Muscle of back (tissue), 3 donors: ENCODE measurements at regions not wholly inside any gene's neighbourhood (a gene's known extent, or its start where the extent isn't known, plus 50 kb on each side); places are given as distances from the start of the nearest gene placed in this dataset.

ENCODE experiments used
- DNase-seq, 3 donors: peaks; one replicate each; pipeline versions ENCODE4 v3.0.0 to v3.0.0-alpha.2; 2013

DNA sequence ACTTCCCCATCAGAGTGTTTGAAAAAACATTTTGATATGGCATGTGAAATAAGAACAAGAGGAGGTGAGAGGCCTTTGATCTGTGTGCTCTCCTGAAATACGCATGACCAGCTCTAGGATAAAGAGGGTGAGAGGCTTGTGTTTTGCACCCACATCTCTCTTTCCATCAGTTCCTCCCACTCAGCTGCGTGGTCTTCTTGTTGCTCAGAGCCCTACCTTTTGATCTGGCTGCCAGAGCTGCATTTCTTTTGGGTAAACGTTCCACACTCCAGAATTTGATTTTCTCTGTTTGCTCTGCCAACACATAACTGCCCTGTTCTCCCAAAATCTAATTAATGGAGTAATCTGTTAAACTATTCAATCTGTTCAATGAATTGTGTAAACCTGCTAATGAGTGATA is 72.0 kb upstream of the FN1 start:
- DNase-seq, result no peak

DNA sequence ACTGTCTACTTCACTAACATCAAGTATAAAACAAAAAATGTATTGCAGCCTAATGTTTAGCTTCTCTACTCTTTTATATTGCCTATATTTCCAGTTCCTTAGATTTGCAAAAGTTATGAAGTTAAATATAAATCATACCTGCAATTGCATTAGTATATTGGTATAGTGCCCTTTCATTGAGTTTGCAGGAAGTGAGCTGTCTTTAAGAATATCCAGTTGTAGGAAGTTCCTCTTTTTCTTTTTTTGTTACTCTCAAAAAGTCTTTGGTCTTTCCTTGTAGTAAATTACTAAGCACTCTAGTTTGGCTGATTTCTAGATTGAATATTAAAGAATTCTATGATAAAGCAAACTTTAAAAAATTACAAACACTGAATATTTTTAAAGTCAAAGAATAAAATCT is 71.3 kb upstream of the FN1 start:
- DNase-seq, result no peak

DNA sequence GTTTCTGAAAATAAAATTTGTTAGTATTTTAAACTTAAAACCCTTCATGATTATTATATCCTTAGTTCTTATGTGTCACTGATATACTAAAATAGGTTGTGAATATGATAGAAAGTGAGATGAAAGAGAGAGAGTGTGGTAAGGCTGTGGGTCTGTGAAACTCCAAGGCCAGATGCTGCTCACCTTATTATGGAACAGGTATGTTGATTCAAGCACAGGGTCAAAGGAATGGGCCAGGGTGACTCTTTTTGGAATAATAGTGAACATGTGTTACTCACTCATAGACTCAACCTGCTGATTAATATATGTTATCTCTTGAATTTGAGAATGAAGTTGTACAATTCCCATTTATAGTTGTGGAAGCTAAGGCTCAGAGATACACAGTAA is 70.7 kb upstream of the FN1 start:
- no peak for DNase-seq

DNA sequence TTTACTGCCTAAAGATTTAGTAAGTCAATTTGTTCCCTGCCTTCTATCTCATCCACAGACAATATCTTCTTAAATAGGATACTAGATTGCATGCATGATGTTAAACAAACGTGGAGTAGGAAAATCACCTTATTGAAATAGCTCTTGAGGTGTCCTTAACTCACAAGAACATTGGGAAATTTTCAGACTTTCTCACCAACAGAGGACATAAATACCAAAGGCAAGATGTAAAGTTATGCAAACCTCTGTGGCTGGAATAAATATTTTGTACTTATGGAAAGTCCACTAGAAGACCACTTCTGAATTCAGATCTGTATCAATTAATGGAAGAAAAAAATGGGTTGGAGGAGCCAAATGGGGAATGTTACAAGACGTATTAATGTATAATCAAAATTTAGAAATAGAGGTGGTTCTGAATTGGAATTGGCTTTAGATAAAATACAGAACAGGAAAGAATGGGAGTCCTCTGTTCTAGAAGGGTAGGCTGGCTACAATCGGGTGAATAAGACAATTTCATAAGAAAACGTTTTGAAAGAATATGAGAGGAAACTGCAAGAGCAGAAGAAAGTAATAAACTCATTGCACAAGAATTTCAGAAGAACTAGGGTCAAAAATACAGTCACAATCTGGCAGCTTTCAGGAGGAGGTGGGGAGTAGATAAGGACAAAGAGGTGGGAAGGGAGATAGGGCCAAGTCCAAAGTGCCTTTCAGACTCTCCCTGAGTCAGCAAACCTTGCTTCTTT is 69.3 kb upstream of the FN1 start:
- peak in 1 of 3 donors; percentile 45 for DNase-seq

DNA sequence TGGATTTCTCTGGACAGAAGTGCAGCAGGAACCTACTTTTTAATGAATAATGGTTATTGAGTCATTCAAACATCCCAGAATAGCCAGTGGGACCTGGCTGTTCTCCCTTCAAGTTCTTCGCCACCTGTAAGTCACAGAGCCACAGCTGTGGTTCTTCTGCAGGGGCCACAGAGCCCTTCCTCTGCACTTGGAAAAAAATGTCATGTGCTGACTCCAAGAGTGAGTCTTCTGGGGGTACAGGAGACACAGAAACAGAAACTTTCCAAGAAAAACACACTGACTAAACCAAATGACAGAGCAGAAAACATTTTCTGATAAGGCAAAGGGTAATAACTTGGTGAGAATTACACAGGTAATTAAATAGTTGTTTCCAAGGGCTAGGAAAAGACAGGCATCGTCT is 68.7 kb upstream of the FN1 start:
- no peak for DNase-seq

DNA sequence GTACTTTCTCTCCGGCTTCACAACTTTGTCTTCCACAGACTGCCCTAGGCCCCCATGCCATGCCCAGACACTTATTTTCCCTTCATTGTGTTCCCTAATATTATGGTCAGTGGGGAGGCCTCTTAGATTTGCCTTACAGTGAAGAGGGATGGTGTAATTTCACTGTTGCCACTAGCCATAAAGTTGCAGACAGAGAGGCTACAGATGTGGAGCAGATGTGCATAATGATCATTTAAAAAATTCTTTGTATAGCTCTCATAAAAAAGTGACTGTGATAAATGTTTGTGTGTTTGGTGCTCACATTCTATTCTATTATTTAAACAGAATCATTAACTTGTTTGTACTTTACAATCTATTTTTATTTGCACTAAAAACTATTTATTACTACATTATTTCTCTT is 67.5 kb upstream of the FN1 start:
- DNase-seq, result no peak

DNA sequence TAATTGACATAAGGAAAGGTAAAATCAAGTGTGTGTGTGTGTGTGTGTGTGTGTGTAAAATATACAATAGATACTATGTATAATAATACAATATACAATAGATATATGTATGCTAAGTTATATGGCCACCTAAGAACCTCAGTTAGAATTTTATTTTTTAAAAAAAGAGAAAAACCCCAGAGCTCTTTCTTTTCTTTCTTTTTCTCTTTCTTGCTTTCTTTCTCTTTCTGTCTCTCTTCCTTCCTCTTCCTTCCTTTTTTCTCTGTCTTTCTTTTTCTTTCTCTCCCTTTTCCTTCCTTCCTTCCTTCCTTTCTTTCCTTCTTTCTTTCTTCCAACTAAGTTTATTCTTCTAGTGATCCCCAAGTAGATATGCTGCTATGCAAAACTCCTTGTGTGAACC is 64.6 kb upstream of the FN1 start:
- DNase-seq, result no peak

DNA sequence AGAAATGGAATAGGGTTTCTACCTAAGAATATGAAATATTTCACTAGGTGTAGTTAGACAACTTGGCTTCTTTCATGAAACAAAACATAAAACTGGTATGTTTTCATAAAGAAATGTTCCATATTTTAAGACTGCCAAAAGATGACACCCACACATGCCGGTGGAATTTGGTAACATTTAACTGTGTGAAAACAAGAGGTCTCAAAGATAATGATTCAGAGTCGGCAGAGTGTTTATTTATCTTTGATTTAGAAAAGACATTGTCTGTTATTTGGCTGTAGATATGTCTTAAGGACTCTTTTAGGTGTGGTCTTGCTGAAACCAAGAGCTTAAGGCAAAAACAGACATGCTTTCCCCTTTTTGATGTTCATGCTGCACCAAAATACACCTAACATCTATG is 63.5 kb upstream of the FN1 start:
- DNase-seq, result no peak

DNA sequence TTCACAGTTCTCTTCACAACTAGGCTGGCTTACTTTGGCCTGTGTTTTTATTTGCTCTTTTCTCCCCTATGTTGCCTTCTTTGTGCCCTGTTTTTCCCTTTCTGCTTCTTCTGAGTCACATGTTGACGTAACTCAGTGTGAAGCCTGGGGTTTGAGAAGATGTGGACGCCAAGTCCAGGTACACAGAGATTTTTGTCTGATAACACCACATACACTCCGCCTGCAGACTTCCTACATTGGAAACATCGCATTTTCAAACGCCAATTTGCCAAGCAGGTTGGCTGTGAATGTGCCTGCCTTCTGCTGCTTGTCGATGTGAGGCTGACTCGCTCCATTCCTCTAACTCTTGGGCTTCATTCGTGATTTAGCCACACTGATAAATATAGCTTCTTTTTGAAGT is 62.6 kb upstream of the FN1 start:
- DNase-seq, result no peak

DNA sequence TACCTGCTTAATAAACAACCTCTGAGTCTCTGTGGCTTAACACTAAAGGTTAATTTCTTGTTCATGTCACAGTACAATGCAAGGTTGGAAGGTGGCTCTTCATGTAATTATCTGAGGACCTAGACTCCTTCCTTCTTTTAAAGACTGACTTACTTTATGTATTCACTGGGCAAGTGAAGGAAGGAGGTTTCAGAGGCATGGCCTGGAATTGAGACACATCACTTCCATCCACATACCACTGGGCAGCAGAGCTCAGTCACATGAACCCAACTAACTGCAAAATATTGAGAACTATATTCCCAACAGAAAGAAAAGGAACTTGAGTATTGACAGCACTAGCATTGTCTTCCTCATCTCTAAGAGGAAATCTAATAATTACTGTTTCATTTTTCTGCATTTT is 57.5 kb upstream of the FN1 start:
- DNase-seq, result no peak

DNA sequence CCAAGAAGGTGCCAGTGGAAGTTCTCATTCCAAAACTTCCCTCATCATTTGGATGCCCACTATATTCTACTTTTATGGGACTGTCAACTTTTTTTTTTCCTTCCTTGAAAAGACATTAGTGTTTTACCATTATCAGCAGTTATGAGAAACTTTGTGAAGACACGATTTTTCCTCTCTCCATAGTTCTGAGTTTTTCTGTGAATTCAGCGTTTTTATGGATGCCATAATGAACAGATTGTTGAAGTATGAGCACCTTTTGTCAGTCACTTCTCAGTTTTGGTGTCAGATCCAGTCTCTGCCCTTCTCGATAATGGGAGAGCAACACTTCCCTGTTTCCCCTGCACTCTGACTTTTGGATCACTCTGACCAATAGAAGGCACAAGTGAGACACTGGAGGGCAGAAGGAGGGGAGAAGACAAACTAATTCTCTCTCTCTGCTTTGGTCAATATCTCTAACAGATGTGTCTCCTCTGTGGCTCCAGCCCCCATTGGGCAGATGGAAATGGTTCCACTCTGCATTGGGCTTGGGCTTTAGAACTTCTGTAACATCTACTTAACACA is 53.5 kb upstream of the FN1 start:
- no peak for DNase-seq

DNA sequence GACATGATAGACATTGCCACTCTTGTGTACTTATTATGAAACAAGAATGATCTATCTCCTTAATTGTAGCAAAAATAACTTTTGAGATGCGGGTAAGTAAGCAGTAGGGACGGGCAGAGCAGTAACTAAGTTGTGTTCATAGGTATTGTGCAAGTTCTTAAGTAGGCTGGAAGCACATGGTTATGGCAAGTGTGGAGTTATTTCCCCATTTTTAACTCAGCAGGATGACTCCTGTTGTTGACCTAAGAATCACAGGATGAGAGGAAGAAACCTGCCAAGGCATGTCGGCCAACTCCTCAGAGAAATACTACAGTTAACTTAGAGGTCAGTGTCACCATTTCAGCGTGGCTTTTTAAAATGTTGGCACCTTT is 51.1 kb upstream of the FN1 start:
- DNase-seq, result no peak

DNA sequence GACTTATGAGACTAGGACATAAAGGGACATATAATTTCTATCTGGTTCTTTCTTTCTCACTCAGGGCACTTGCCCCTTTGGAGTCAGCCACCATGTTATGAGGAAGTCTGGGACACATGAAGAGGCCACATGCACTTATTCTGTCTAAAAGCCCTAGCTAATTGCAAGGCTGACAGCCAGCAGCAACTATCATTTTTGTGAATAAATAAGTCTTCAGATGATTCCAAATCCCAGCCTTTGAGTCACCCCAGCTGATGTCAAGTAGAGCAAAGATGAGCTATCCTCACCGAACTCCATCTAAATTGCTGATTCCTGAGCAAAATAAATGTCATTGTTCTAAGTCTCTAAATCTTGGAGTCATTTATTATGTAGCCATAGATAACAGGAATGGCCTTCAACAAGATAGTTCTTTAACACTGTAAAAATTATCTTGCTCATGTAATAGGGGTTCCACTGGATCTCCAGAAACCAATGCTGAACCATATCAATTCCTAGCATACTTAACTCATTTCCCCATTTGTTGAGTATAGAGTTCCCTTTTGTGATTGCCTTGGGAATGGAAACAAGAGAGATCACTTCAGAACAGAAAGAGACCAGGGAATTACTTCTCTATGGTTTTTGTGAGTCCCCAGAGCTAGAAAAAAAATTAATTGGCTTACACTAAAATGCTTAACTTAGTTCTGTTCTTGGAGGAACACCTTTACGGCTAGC is 50.6 kb upstream of the FN1 start:
- no peak for DNase-seq
